WTC11 (cell line): ENCODE measurements at regions not wholly inside any gene's neighbourhood (a gene's known extent, or its start where the extent isn't known, plus 50 kb on each side); places are given as distances from the start of the nearest gene placed in this dataset.

Experiments
- ATF1 ChIP-seq: sonication (generic); formaldehyde crosslinking; IDR thresholded peaks from 2 replicates; pipeline ENCODE4 v1.8.1; 2023; ENCODE audit warnings: mild to moderate bottlenecking, moderate library complexity, missing genetic modification reagents
- CREM ChIP-seq: sonication (generic); formaldehyde crosslinking; IDR thresholded peaks from 2 replicates; pipeline ENCODE4 v1.8.1; 2022; ENCODE audit warnings: mild to moderate bottlenecking, missing genetic modification reagents, moderate library complexity
- ESRRA ChIP-seq: sonication (generic); formaldehyde crosslinking; IDR thresholded peaks from 2 replicates; pipeline ENCODE4 v1.8.1; 2022; ENCODE audit warnings: mild to moderate bottlenecking, missing genetic modification reagents, borderline replicate concordance
- TCF7 ChIP-seq: sonication (generic); formaldehyde crosslinking; IDR thresholded peaks from 2 replicates; pipeline ENCODE4 v1.8.0; 2022; ENCODE audit warnings: mild to moderate bottlenecking, low read depth, missing genetic modification reagents, moderate library complexity
- ZNF138 ChIP-seq: sonication (generic); formaldehyde crosslinking; conservative IDR thresholded peaks from 2 replicates; pipeline ENCODE4 v1.8.1; 2022; ENCODE audit warnings: mild to moderate bottlenecking, moderate library complexity, missing genetic modification reagents
- ZNF232 ChIP-seq: sonication (generic); formaldehyde crosslinking; IDR thresholded peaks from 2 replicates; pipeline ENCODE4 v1.8.0; 2022; ENCODE audit warnings: mild to moderate bottlenecking, missing genetic modification reagents
- TF ChIP-seq, protein P1 (sequence below): fragments of 200-600 bp; IDR thresholded peaks from 2 replicates; pipeline ENCODE4 v1.8.0; 2022; ENCODE audit warnings: antibody characterized with exemption
- TF ChIP-seq, protein P2 (sequence below): sonication (generic); formaldehyde crosslinking; IDR thresholded peaks from 2 replicates; pipeline ENCODE4 v1.8.1; 2022; ENCODE audit warnings: low read depth, missing genetic modification reagents, borderline replicate concordance
- TF ChIP-seq, protein P3 (sequence below): sonication (generic); formaldehyde crosslinking; IDR thresholded peaks from 2 replicates; pipeline ENCODE4 v1.8.0; 2022; ENCODE audit warnings: missing genetic modification reagents
- TF ChIP-seq, protein P4 (sequence below): sonication (generic); formaldehyde crosslinking; IDR thresholded peaks from 2 replicates; pipeline ENCODE4 v1.8.0; 2022; ENCODE audit warnings: mild to moderate bottlenecking, missing genetic modification reagents
- TF ChIP-seq, protein P5 (sequence below): sonication (generic); formaldehyde crosslinking; IDR thresholded peaks from 2 replicates; pipeline ENCODE4 v1.8.1; 2023; ENCODE audit warnings: mild to moderate bottlenecking, missing genetic modification reagents, moderate library complexity
- TF ChIP-seq, protein P6 (sequence below): fragments of 250-450 bp; sonication (Bioruptor Pico); IDR thresholded peaks from 2 replicates; pipeline ENCODE4 v2.1.2; 2022; ENCODE audit warnings: mild to moderate bottlenecking, moderate library complexity

DNA sequence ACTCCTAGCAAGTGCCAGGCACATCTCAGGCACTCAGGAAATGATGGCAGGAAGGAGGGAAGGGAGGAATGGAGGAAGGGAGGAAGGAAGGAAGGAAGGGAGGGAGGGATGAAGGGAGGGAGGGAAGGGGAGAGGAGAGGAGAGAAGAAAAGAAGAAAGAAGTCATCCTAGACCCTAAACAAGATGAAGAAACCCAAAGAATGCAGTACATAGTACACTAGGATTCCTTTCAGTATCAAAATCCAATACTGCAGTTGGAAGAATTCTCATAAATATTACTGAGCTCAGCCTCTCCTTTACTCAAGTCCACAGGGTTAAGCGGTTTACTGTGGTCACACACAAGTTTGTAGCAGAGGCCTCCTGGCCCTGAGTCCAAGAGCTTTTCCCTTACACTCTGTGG, 155.7 kb upstream of the ETAA1 start:
- TF ChIP-seq, protein P1, sequence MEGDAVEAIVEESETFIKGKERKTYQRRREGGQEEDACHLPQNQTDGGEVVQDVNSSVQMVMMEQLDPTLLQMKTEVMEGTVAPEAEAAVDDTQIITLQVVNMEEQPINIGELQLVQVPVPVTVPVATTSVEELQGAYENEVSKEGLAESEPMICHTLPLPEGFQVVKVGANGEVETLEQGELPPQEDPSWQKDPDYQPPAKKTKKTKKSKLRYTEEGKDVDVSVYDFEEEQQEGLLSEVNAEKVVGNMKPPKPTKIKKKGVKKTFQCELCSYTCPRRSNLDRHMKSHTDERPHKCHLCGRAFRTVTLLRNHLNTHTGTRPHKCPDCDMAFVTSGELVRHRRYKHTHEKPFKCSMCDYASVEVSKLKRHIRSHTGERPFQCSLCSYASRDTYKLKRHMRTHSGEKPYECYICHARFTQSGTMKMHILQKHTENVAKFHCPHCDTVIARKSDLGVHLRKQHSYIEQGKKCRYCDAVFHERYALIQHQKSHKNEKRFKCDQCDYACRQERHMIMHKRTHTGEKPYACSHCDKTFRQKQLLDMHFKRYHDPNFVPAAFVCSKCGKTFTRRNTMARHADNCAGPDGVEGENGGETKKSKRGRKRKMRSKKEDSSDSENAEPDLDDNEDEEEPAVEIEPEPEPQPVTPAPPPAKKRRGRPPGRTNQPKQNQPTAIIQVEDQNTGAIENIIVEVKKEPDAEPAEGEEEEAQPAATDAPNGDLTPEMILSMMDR: no peak
- TF ChIP-seq CREM (no peak), ESRRA (CRISPR knock-in tag) (no peak), ATF1 (CRISPR knock-in tag) (no peak), TCF7 (CRISPR knock-in tag) (no peak), ZNF232 (CRISPR knock-in tag) (no peak), ZNF138 (CRISPR knock-in tag) (no peak)
- TF ChIP-seq, protein P2, sequence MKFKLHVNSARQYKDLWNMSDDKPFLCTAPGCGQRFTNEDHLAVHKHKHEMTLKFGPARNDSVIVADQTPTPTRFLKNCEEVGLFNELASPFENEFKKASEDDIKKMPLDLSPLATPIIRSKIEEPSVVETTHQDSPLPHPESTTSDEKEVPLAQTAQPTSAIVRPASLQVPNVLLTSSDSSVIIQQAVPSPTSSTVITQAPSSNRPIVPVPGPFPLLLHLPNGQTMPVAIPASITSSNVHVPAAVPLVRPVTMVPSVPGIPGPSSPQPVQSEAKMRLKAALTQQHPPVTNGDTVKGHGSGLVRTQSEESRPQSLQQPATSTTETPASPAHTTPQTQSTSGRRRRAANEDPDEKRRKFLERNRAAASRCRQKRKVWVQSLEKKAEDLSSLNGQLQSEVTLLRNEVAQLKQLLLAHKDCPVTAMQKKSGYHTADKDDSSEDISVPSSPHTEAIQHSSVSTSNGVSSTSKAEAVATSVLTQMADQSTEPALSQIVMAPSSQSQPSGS (CRISPR knock-in tag): no peak
- TF ChIP-seq, protein P3, sequence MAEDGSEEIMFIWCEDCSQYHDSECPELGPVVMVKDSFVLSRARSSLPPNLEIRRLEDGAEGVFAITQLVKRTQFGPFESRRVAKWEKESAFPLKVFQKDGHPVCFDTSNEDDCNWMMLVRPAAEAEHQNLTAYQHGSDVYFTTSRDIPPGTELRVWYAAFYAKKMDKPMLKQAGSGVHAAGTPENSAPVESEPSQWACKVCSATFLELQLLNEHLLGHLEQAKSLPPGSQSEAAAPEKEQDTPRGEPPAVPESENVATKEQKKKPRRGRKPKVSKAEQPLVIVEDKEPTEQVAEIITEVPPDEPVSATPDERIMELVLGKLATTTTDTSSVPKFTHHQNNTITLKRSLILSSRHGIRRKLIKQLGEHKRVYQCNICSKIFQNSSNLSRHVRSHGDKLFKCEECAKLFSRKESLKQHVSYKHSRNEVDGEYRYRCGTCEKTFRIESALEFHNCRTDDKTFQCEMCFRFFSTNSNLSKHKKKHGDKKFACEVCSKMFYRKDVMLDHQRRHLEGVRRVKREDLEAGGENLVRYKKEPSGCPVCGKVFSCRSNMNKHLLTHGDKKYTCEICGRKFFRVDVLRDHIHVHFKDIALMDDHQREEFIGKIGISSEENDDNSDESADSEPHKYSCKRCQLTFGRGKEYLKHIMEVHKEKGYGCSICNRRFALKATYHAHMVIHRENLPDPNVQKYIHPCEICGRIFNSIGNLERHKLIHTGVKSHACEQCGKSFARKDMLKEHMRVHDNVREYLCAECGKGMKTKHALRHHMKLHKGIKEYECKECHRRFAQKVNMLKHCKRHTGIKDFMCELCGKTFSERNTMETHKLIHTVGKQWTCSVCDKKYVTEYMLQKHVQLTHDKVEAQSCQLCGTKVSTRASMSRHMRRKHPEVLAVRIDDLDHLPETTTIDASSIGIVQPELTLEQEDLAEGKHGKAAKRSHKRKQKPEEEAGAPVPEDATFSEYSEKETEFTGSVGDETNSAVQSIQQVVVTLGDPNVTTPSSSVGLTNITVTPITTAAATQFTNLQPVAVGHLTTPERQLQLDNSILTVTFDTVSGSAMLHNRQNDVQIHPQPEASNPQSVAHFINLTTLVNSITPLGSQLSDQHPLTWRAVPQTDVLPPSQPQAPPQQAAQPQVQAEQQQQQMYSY (CRISPR knock-in tag): no peak
- TF ChIP-seq, protein P4, sequence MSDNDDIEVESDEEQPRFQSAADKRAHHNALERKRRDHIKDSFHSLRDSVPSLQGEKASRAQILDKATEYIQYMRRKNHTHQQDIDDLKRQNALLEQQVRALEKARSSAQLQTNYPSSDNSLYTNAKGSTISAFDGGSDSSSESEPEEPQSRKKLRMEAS (CRISPR knock-in tag): no peak
- TF ChIP-seq, protein P5, sequence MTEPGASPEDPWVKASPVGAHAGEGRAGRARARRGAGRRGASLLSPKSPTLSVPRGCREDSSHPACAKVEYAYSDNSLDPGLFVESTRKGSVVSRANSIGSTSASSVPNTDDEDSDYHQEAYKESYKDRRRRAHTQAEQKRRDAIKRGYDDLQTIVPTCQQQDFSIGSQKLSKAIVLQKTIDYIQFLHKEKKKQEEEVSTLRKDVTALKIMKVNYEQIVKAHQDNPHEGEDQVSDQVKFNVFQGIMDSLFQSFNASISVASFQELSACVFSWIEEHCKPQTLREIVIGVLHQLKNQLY (CRISPR knock-in tag): no peak
- TF ChIP-seq, protein P6, sequence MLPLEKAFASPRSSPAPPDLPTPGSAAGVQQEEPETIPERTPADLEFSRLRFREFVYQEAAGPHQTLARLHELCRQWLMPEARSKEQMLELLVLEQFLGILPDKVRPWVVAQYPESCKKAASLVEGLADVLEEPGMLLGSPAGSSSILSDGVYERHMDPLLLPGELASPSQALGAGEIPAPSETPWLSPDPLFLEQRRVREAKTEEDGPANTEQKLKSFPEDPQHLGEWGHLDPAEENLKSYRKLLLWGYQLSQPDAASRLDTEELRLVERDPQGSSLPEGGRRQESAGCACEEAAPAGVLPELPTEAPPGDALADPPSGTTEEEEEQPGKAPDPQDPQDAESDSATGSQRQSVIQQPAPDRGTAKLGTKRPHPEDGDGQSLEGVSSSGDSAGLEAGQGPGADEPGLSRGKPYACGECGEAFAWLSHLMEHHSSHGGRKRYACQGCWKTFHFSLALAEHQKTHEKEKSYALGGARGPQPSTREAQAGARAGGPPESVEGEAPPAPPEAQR (CRISPR knock-in tag): no peak
